H9 (cell line): ENCODE measurements at regions not wholly inside any gene's neighbourhood (a gene's known extent, or its start where the extent isn't known, plus 50 kb on each side); places are given as distances from the start of the nearest gene placed in this dataset.

Experiments used
- DNase-seq: peaks from one replicate; pipeline ENCODE4 v3.0.0-alpha.2; 2017
- H2AFZ ChIP-seq: one replicate; pipeline ENCODE4 v1.6.1; 2013; ENCODE audit warnings: mild to moderate bottlenecking, low read length, control low read depth, moderate library complexity
- H2AK5ac ChIP-seq: 2 replicates; pipeline ENCODE4 v1.6.1; 2013; ENCODE audit warnings: low read length, control low read depth, mixed read lengths; ENCODE audit not compliant: insufficient read length
- H2BK120ac ChIP-seq: one replicate; pipeline ENCODE4 v1.6.1; 2013; ENCODE audit warnings: low read depth, mild to moderate bottlenecking, low read length, control low read depth, inconsistent platforms; ENCODE audit not compliant: poor library complexity, severe bottlenecking
- H2BK12ac ChIP-seq: 2 replicates; pipeline ENCODE4 v1.6.1; 2013; ENCODE audit warnings: low read length, control low read depth, mixed read lengths, low read depth; ENCODE audit not compliant: insufficient read length
- H2BK15ac ChIP-seq: 2 replicates; pipeline ENCODE4 v1.6.1; 2013; ENCODE audit warnings: low read depth, low read length, control low read depth
- H2BK20ac ChIP-seq: one replicate; pipeline ENCODE4 v1.6.1; 2013; ENCODE audit warnings: low read depth, mild to moderate bottlenecking, low read length, control low read depth, inconsistent platforms; ENCODE audit not compliant: poor library complexity, severe bottlenecking
- H2BK5ac ChIP-seq: 2 replicates; pipeline ENCODE4 v1.6.1; 2013; ENCODE audit warnings: low read length, control low read depth, mixed read lengths; ENCODE audit not compliant: insufficient read length
- H3K14ac ChIP-seq: 2 replicates; pipeline ENCODE4 v1.6.1; 2013; ENCODE audit warnings: low read length, control low read depth; ENCODE audit not compliant: insufficient read depth
- H3K18ac ChIP-seq: 2 replicates; pipeline ENCODE4 v1.6.1; 2013; ENCODE audit warnings: low read depth, mild to moderate bottlenecking, mixed read lengths, low read length, control low read depth; ENCODE audit not compliant: insufficient read length
- H3K23ac ChIP-seq: 2 replicates; pipeline ENCODE4 v1.6.1; 2013; ENCODE audit warnings: low read length, control low read depth, mixed read lengths, low read depth; ENCODE audit not compliant: insufficient read length
- H3K23me2 ChIP-seq: 2 replicates; pipeline ENCODE4 v1.6.1; 2013; ENCODE audit warnings: low read depth, mild to moderate bottlenecking, mixed read lengths, low read length, control low read depth; ENCODE audit not compliant: insufficient read length, poor library complexity, severe bottlenecking
- H3K27ac ChIP-seq: 2 replicates; pipeline ENCODE4 v1.5.1; 2013; ENCODE audit warnings: low read length, control low read depth, mixed read lengths, low read depth; ENCODE audit not compliant: insufficient read length
- H3K27me3 ChIP-seq: 2 replicates; pipeline ENCODE4 v1.6.1; 2013; ENCODE audit warnings: low read length, control low read depth, inconsistent platforms; ENCODE audit not compliant: insufficient read depth
- H3K4ac ChIP-seq: 2 replicates; pipeline ENCODE4 v1.6.1; 2013; ENCODE audit warnings: low read depth, mild to moderate bottlenecking, control low read depth, inconsistent platforms, low read length, moderate library complexity
- H3K4me1 ChIP-seq: 2 replicates; pipeline ENCODE4 v1.6.1; 2013; ENCODE audit warnings: low read length, control low read depth, inconsistent platforms; ENCODE audit not compliant: insufficient read depth
- H3K4me2 ChIP-seq: 2 replicates; pipeline ENCODE4 v1.6.1; 2013; ENCODE audit warnings: low read length, control low read depth, mixed read lengths; ENCODE audit not compliant: insufficient read length, insufficient read depth
- H3K56ac ChIP-seq: 2 replicates; pipeline ENCODE4 v1.6.1; 2013; ENCODE audit warnings: low read depth, mild to moderate bottlenecking, mixed read lengths, low read length, control low read depth; ENCODE audit not compliant: insufficient read length
- H3K79me1 ChIP-seq: 2 replicates; pipeline ENCODE4 v1.6.1; 2013; ENCODE audit warnings: low read depth, mild to moderate bottlenecking, moderate library complexity, low read length, control low read depth, inconsistent platforms; ENCODE audit not compliant: insufficient read depth, poor library complexity, severe bottlenecking
- H3K79me2 ChIP-seq: 2 replicates; pipeline ENCODE4 v1.6.1; 2013; ENCODE audit warnings: low read length, control low read depth, inconsistent platforms; ENCODE audit not compliant: insufficient read depth
- H3K9ac ChIP-seq: 2 replicates; pipeline ENCODE4 v1.6.1; 2013; ENCODE audit warnings: low read length, control low read depth, mixed read lengths; ENCODE audit not compliant: insufficient read length; ENCODE audit errors: extremely low read depth
- H3K9me3 ChIP-seq: one replicate; pipeline ENCODE4 v1.6.1; 2013; ENCODE audit warnings: low read depth, low read length, inconsistent platforms; ENCODE audit not compliant: control insufficient read depth
- H3T11ph ChIP-seq: one replicate; pipeline ENCODE4 v1.6.1; 2013; ENCODE audit warnings: mild to moderate bottlenecking, low read length, control low read depth, inconsistent platforms
- H4K20me1 ChIP-seq: one replicate; pipeline ENCODE4 v1.6.1; 2013; ENCODE audit not compliant: control insufficient read depth, insufficient read length, insufficient read depth
- H4K5ac ChIP-seq: 2 replicates; pipeline ENCODE4 v1.6.1; 2013; ENCODE audit warnings: low read depth, mild to moderate bottlenecking, mixed read lengths, low read length, control low read depth; ENCODE audit not compliant: insufficient read length
- H4K8ac ChIP-seq: replicated peaks from 2 replicates; pipeline ENCODE4 v1.6.1; 2013; ENCODE audit warnings: low read length, control low read depth, mixed read lengths, low read depth; ENCODE audit not compliant: insufficient read length
- H4K91ac ChIP-seq: 2 replicates; pipeline ENCODE4 v1.6.1; 2013; ENCODE audit warnings: low read depth, mild to moderate bottlenecking, moderate library complexity, mixed read lengths, low read length, control low read depth; ENCODE audit not compliant: insufficient read length
- H3K27ac Mint-ChIP-seq, 3 experiments: 2 replicates in 2 of 3; 3 replicates in 1 of 3; pipeline ENCODE4 v1.8.0; 2020 to 2021; ENCODE audit warnings: mixed read lengths in 3 of 3, mild to moderate bottlenecking in 1 of 3, moderate library complexity in 1 of 3
- H3K27me3 Mint-ChIP-seq: 2 replicates; pipeline ENCODE4 v1.8.0; 2021; ENCODE audit warnings: low read depth, mild to moderate bottlenecking, moderate library complexity, mixed read lengths
- H3K36me3 Mint-ChIP-seq, 3 experiments: 2 replicates in 2 of 3; 3 replicates in 1 of 3; pipeline ENCODE4 v1.8.0; 2020 to 2021; ENCODE audit warnings: low read depth in 3 of 3, mixed read lengths in 3 of 3; ENCODE audit not compliant: insufficient read depth in 1 of 3
- H3K4me1 Mint-ChIP-seq, 2 experiments: 2 replicates each; pipeline ENCODE4 v1.8.0; 2020; ENCODE audit warnings: mixed read lengths in 2 of 2
- H3K4me3 Mint-ChIP-seq, 2 experiments: 2 replicates in 1 of 2; 3 replicates in 1 of 2; pipeline ENCODE4 v1.8.0; 2020 to 2021; ENCODE audit warnings: mild to moderate bottlenecking in 2 of 2, mixed read lengths in 2 of 2, moderate library complexity in 1 of 2
- H3K9me3 Mint-ChIP-seq, 2 experiments: 2 replicates in 1 of 2; 3 replicates in 1 of 2; pipeline ENCODE4 v1.8.0; 2020; ENCODE audit warnings: mild to moderate bottlenecking in 2 of 2, mixed read lengths in 2 of 2, moderate library complexity in 1 of 2
- WGBS: extraction: QIAGEN DNeasy Blood & Tissue Kit; methylation state at CpG from one replicate; pipeline ENCODE4 v1.1.7; 2013; ENCODE audit warnings: missing lambda C conversion rate, low lambda C conversion rate, mixed read lengths; ENCODE audit not compliant: insufficient read length; ENCODE audit errors: extremely low coverage; 5-methylcytosine and 5-hydroxymethylcytosine counted together
- TF ChIP-seq, protein P1 (sequence below): fragments of 200-600 bp; sonication (generic); conservative IDR thresholded peaks from 3 replicates; pipeline ENCODE4 v1.8.0; 2021; ENCODE audit warnings: antibody characterized with exemption, mild to moderate bottlenecking

DNA sequence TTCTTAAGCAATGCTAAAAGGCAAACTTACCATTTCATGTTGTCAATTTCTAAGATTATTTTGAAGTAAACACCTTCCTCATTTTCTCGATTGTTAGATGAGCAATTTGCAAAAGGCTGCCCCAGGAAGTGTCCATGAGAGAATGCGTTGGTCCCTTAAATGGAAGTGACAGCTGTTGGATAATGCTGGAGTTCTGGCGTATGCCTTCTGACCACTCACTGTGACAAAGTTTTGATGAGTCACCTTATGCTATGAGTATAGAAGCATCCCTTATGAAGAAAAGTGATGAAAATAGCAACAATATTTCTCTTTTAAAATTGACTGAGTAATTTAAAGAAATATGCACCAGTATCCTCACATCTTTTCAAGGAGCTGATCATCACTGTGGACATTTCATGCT lies 1497.5 kb downstream of the DPP10 start:
- Histone ChIP-seq H3K4me1 (no peaks in the 10 kb centered on the region), H4K20me1 (no peaks in the 10 kb centered on the region), H3K23me2 (no peaks in the 10 kb centered on the region), H3T11ph (no peak overlapping the region), H2AK5ac (no peak overlapping the region), H3K18ac (no peak overlapping the region), H3K9ac (no peak overlapping the region), H2BK20ac (no peak overlapping the region), H4K91ac (no peak overlapping the region), H3K14ac (no peak overlapping the region), H3K27ac (no peak overlapping the region), H3K27me3 (no peaks in the 10 kb centered on the region), H3K23ac (no peak overlapping the region), H3K79me1 (no peaks in the 10 kb centered on the region), H3K4me2 (no peak overlapping the region), H4K5ac (no peak overlapping the region), H2BK5ac (no peak overlapping the region), H2AFZ (no peak overlapping the region), H3K79me2 (no peaks in the 10 kb centered on the region), H4K8ac (no peak overlapping the region), H3K56ac (no peak overlapping the region), H2BK120ac (no peak overlapping the region), H3K9me3 (no peaks in the 10 kb centered on the region), H2BK15ac (no peak overlapping the region), H2BK12ac (no peak overlapping the region), H3K4ac (no peak overlapping the region)
- Mint-ChIP-seq H3K9me3 (no peaks in the 10 kb centered on the region), H3K4me1 (no peaks in the 10 kb centered on the region), H3K4me3 (no peak overlapping the region), H3K36me3 (no peaks in the 10 kb centered on the region), H3K27me3 (peaks cover 2% of the 10 kb centered on the region; the same call in 1 of the 2 replicates), H3K27ac (no peak overlapping the region)
- no peak for DNase-seq
- no CpG with 5 or more reads among the region's 3 CpGs for WGBS
- TF ChIP-seq, protein P1, sequence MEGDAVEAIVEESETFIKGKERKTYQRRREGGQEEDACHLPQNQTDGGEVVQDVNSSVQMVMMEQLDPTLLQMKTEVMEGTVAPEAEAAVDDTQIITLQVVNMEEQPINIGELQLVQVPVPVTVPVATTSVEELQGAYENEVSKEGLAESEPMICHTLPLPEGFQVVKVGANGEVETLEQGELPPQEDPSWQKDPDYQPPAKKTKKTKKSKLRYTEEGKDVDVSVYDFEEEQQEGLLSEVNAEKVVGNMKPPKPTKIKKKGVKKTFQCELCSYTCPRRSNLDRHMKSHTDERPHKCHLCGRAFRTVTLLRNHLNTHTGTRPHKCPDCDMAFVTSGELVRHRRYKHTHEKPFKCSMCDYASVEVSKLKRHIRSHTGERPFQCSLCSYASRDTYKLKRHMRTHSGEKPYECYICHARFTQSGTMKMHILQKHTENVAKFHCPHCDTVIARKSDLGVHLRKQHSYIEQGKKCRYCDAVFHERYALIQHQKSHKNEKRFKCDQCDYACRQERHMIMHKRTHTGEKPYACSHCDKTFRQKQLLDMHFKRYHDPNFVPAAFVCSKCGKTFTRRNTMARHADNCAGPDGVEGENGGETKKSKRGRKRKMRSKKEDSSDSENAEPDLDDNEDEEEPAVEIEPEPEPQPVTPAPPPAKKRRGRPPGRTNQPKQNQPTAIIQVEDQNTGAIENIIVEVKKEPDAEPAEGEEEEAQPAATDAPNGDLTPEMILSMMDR, result no peak
